C4-2B (cell line): ENCODE measurements at regions not wholly inside any gene's neighbourhood (a gene's known extent, or its start where the extent isn't known, plus 50 kb on each side); places are given as distances from the start of the nearest gene placed in this dataset.

Experiments used
- CTCF ChIP-seq: fragments of 450-650 bp; conservative IDR thresholded peaks from 2 replicates; pipeline ENCODE4 v1.5.1; 2017; ENCODE audit warnings: mild to moderate bottlenecking
- ZFX ChIP-seq: fragments of 450-650 bp; IDR thresholded peaks from 2 replicates; pipeline ENCODE4 v1.6.1; 2017

GRCh38 chr6:159351707-159352106, 182.5 kb downstream of the FNDC1 start:
- TF ChIP-seq CTCF (no peak), ZFX (no peak)
